GM23338 (cell line): ENCODE measurements at regions not wholly inside any gene's neighbourhood (a gene's known extent, or its start where the extent isn't known, plus 50 kb on each side); places are given as distances from the start of the nearest gene placed in this dataset.
"Not testable (repeated sequence)": the region's sequence is repeated elsewhere in the genome, so short reads cannot be mapped to it uniquely, and the experiment has no call there.

Source experiments
- ATAC-seq: fragments of 200-7000 bp; cut with Tn5 transposase; 3 replicates; pipeline ENCODE4 v1.9.1; 2020
- DNase-seq: peaks from one replicate; pipeline ENCODE4 v3.0.0-alpha.2; 2015; ENCODE audit warnings: low spot score
- H2AFZ ChIP-seq: fragments of 200-600 bp; sonication (generic); 2 replicates; pipeline ENCODE4 v1.8.0; 2016; ENCODE audit warnings: antibody characterized with exemption, mild to moderate bottlenecking, moderate library complexity
- H3F3A ChIP-seq: fragments of 200-600 bp; sonication (generic); replicated peaks from 2 replicates; pipeline ENCODE4 v1.8.0; 2017; ENCODE audit warnings: antibody characterized with exemption, mixed run types, low read depth
- H3K27ac ChIP-seq: fragments of 200-600 bp; sonication (generic); 2 replicates; pipeline ENCODE4 v1.6.1; 2016; ENCODE audit warnings: low read depth
- H3K27me3 ChIP-seq: fragments of 200-600 bp; sonication (generic); 2 replicates; pipeline ENCODE4 v1.8.0; 2016; ENCODE audit warnings: mild to moderate bottlenecking, mixed run types, moderate library complexity; ENCODE audit not compliant: insufficient read depth
- H3K36me3 ChIP-seq: fragments of 200-600 bp; sonication (generic); 2 replicates; pipeline ENCODE4 v1.8.0; 2016; ENCODE audit warnings: mild to moderate bottlenecking; ENCODE audit not compliant: insufficient read depth
- H3K4me1 ChIP-seq: fragments of 200-600 bp; sonication (generic); 2 replicates; pipeline ENCODE4 v1.8.0; 2016; ENCODE audit warnings: mild to moderate bottlenecking, moderate library complexity; ENCODE audit not compliant: insufficient read depth
- H3K4me2 ChIP-seq: fragments of 200-600 bp; sonication (generic); 2 replicates; pipeline ENCODE4 v1.7.1; 2017; ENCODE audit warnings: mixed run types
- H3K4me3 ChIP-seq: fragments of 200-600 bp; sonication (generic); 2 replicates; pipeline ENCODE4 v1.6.1; 2016; ENCODE audit warnings: mixed run types
- H3K79me2 ChIP-seq: fragments of 200-600 bp; sonication (generic); replicated peaks from 2 replicates; pipeline ENCODE4 v1.8.0; 2017; ENCODE audit warnings: mild to moderate bottlenecking; ENCODE audit not compliant: insufficient read depth
- H3K9me2 ChIP-seq: fragments of 200-600 bp; sonication (generic); 2 replicates; pipeline ENCODE4 v1.8.0; 2017; ENCODE audit not compliant: insufficient read depth
- H4K20me1 ChIP-seq: fragments of 200-600 bp; sonication (generic); replicated peaks from 2 replicates; pipeline ENCODE4 v1.8.0; 2017; ENCODE audit warnings: mild to moderate bottlenecking; ENCODE audit not compliant: insufficient read depth
- H3K27ac Mint-ChIP-seq: 2 replicates; pipeline ENCODE4 v1.8.0; 2020; ENCODE audit warnings: inconsistent platforms, mild to moderate bottlenecking, moderate library complexity, mixed read lengths
- H3K27me3 Mint-ChIP-seq: 3 replicates; pipeline ENCODE4 v1.8.0; 2022; ENCODE audit warnings: low read depth, mild to moderate bottlenecking, moderate library complexity, mixed read lengths, inconsistent platforms; ENCODE audit not compliant: insufficient read depth, poor library complexity
- H3K36me3 Mint-ChIP-seq: 3 replicates; pipeline ENCODE4 v1.8.0; 2021; ENCODE audit warnings: low read depth, mild to moderate bottlenecking, inconsistent platforms, moderate library complexity, mixed read lengths
- H3K4me1 Mint-ChIP-seq: 3 replicates; pipeline ENCODE4 v1.8.0; 2020; ENCODE audit warnings: mild to moderate bottlenecking, inconsistent platforms, mixed read lengths
- H3K4me3 Mint-ChIP-seq: 3 replicates; pipeline ENCODE4 v1.8.0; 2021; ENCODE audit warnings: moderate library complexity, mild to moderate bottlenecking, inconsistent platforms, mixed read lengths
- H3K9me3 Mint-ChIP-seq: 3 replicates; pipeline ENCODE4 v1.8.0; 2020; ENCODE audit warnings: moderate library complexity, mild to moderate bottlenecking, inconsistent platforms, mixed read lengths
- CREB1 ChIP-seq: fragments of 250-450 bp; sonication (Bioruptor Pico); IDR thresholded peaks from 2 replicates; pipeline ENCODE4 v1.5.0; 2020; ENCODE audit warnings: low read depth, mild to moderate bottlenecking, moderate library complexity
- ETS1 ChIP-seq: IDR thresholded peaks from 2 replicates; pipeline ENCODE4 v1.6.1; 2016; ENCODE audit warnings: antibody characterized with exemption
- EZH2 ChIP-seq: fragments of 200-600 bp; sonication (generic); IDR thresholded peaks from one replicate; pipeline ENCODE4 v1.8.0; 2017; ENCODE audit warnings: antibody characterized with exemption, mild to moderate bottlenecking, low read depth; ENCODE audit not compliant: unreplicated experiment
- EZH2phosphoT487 ChIP-seq: fragments of 200-600 bp; sonication (generic); IDR thresholded peaks from one replicate; pipeline ENCODE4 v1.8.1; 2018; ENCODE audit warnings: antibody characterized with exemption; ENCODE audit not compliant: unreplicated experiment
- JUNB ChIP-seq: IDR thresholded peaks from one replicate; pipeline ENCODE4 v1.6.1; 2016; ENCODE audit warnings: antibody characterized with exemption; ENCODE audit not compliant: unreplicated experiment
- NANOG ChIP-seq: IDR thresholded peaks from 2 replicates; pipeline ENCODE4 v1.6.1; 2016; ENCODE audit warnings: antibody characterized with exemption, borderline replicate concordance
- STAT1 ChIP-seq: IDR thresholded peaks from one replicate; pipeline ENCODE4 v1.6.1; 2016; ENCODE audit warnings: antibody characterized with exemption; ENCODE audit not compliant: unreplicated experiment
- ZNF331 ChIP-seq: fragments of 250-450 bp; sonication (Bioruptor Pico); IDR thresholded peaks from 2 replicates; pipeline ENCODE4 v1.5.0; 2020; ENCODE audit warnings: low read depth, mild to moderate bottlenecking, moderate library complexity
- TF ChIP-seq, protein P1 (sequence below), 2 experiments: fragments of 200-600 bp in 1 of 2; sonication (generic) in 1 of 2; conservative IDR thresholded peaks; 2 replicates each; pipeline versions ENCODE4 v1.5.1 to v1.6.1; 2016 to 2017; ENCODE audit warnings: antibody characterized with exemption in 2 of 2, low read depth in 2 of 2, mild to moderate bottlenecking in 2 of 2, moderate library complexity in 1 of 2
- TF ChIP-seq, protein P2 (sequence below): IDR thresholded peaks from one replicate; pipeline ENCODE4 v1.6.1; 2018; ENCODE audit warnings: antibody characterized with exemption; ENCODE audit not compliant: unreplicated experiment

GRCh38 chr4:112836895-112837294 lies 200.0 kb downstream of the LARP7 start (continued):
- no peak for TF ChIP-seq EZH2phosphoT487
- TF ChIP-seq STAT1 = no peak
- TF ChIP-seq, protein P1, sequence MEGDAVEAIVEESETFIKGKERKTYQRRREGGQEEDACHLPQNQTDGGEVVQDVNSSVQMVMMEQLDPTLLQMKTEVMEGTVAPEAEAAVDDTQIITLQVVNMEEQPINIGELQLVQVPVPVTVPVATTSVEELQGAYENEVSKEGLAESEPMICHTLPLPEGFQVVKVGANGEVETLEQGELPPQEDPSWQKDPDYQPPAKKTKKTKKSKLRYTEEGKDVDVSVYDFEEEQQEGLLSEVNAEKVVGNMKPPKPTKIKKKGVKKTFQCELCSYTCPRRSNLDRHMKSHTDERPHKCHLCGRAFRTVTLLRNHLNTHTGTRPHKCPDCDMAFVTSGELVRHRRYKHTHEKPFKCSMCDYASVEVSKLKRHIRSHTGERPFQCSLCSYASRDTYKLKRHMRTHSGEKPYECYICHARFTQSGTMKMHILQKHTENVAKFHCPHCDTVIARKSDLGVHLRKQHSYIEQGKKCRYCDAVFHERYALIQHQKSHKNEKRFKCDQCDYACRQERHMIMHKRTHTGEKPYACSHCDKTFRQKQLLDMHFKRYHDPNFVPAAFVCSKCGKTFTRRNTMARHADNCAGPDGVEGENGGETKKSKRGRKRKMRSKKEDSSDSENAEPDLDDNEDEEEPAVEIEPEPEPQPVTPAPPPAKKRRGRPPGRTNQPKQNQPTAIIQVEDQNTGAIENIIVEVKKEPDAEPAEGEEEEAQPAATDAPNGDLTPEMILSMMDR (conservative IDR thresholded peaks at IDR 0.05; ENCODE audit: low read depth in 2 of 2) = no peak
- TF ChIP-seq NANOG = no peak
- TF ChIP-seq ETS1 = no peak
- TF ChIP-seq, protein P2, sequence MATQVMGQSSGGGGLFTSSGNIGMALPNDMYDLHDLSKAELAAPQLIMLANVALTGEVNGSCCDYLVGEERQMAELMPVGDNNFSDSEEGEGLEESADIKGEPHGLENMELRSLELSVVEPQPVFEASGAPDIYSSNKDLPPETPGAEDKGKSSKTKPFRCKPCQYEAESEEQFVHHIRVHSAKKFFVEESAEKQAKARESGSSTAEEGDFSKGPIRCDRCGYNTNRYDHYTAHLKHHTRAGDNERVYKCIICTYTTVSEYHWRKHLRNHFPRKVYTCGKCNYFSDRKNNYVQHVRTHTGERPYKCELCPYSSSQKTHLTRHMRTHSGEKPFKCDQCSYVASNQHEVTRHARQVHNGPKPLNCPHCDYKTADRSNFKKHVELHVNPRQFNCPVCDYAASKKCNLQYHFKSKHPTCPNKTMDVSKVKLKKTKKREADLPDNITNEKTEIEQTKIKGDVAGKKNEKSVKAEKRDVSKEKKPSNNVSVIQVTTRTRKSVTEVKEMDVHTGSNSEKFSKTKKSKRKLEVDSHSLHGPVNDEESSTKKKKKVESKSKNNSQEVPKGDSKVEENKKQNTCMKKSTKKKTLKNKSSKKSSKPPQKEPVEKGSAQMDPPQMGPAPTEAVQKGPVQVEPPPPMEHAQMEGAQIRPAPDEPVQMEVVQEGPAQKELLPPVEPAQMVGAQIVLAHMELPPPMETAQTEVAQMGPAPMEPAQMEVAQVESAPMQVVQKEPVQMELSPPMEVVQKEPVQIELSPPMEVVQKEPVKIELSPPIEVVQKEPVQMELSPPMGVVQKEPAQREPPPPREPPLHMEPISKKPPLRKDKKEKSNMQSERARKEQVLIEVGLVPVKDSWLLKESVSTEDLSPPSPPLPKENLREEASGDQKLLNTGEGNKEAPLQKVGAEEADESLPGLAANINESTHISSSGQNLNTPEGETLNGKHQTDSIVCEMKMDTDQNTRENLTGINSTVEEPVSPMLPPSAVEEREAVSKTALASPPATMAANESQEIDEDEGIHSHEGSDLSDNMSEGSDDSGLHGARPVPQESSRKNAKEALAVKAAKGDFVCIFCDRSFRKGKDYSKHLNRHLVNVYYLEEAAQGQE = no peak
- no peak for TF ChIP-seq EZH2
- TF ChIP-seq ZNF331 (CRISPR knock-in tag) = no peak
- no peak for TF ChIP-seq CREB1
- TF ChIP-seq JUNB = no peak

- not testable (repeated sequence) for H3K27ac ChIP-seq, H3K9me2 ChIP-seq, H3F3A ChIP-seq, H3K4me3 ChIP-seq, DNase-seq, H3K4me3 Mint-ChIP-seq, H3K27me3 Mint-ChIP-seq, H4K20me1 ChIP-seq, ATAC-seq, H3K4me2 ChIP-seq, H2AFZ ChIP-seq, H3K27me3 ChIP-seq, H3K79me2 ChIP-seq
- peaks cover 10% of the 10 kb centered on the region for H3K36me3 ChIP-seq
- peaks cover 29% of the 10 kb centered on the region for H3K9me3 Mint-ChIP-seq
- H3K27ac Mint-ChIP-seq = peak overlapping the region; percentile 16; the same call in 1 of the 2 replicates
- peaks cover 33% of the 10 kb centered on the region for H3K36me3 Mint-ChIP-seq
- H3K4me1 Mint-ChIP-seq = peaks cover 20% of the 10 kb centered on the region
- H3K4me1 ChIP-seq = peaks cover 17% of the 10 kb centered on the region
Measured at GRCh38 chr4:112838015-112838414, 201.1 kb downstream of the LARP7 start.
